MM.1S (cell line): ENCODE measurements at regions not wholly inside any gene's neighbourhood (a gene's known extent, or its start where the extent isn't known, plus 50 kb on each side); places are given as distances from the start of the nearest gene placed in this dataset.

Experiments used
- DNase-seq: peaks from one replicate; pipeline ENCODE4 v3.0.0-alpha.2; 2015
- H2AFZ ChIP-seq: fragments of 300-600 bp; sonication (generic); 2 replicates; pipeline ENCODE4 v1.6.0; 2016; ENCODE audit warnings: antibody characterized with exemption, low read length
- H3F3A ChIP-seq: fragments of 300-600 bp; sonication (generic); 2 replicates; pipeline ENCODE4 v1.6.1; 2016; ENCODE audit warnings: mild to moderate bottlenecking, antibody characterized with exemption, low read length, moderate library complexity, mixed read lengths; ENCODE audit not compliant: insufficient read depth
- H3K27ac ChIP-seq: fragments of 300-600 bp; sonication (generic); 2 replicates; pipeline ENCODE4 v1.5.1; 2016; ENCODE audit warnings: mild to moderate bottlenecking, low read length
- H3K27me3 ChIP-seq: fragments of 300-600 bp; sonication (generic); replicated peaks from 2 replicates; pipeline ENCODE4 v1.6.0; 2016; ENCODE audit warnings: low read length; ENCODE audit not compliant: insufficient read depth
- H3K36me3 ChIP-seq: fragments of 300-600 bp; sonication (generic); replicated peaks from 2 replicates; pipeline ENCODE4 v1.6.1; 2016; ENCODE audit warnings: mild to moderate bottlenecking, low read length, mixed read lengths; ENCODE audit not compliant: insufficient read depth
- H3K4me1 ChIP-seq: fragments of 300-600 bp; sonication (generic); 2 replicates; pipeline ENCODE4 v1.6.1; 2016; ENCODE audit warnings: low read length, mixed read lengths
- H3K4me2 ChIP-seq: fragments of 300-600 bp; sonication (generic); 2 replicates; pipeline ENCODE4 v1.6.0; 2016; ENCODE audit warnings: low read depth, low read length
- H3K4me3 ChIP-seq: fragments of 300-600 bp; sonication (generic); 2 replicates; pipeline ENCODE4 v1.5.1; 2016; ENCODE audit warnings: low read length, mixed read lengths
- H3K79me2 ChIP-seq: fragments of 300-600 bp; sonication (generic); 2 replicates; pipeline ENCODE4 v1.6.1; 2016; ENCODE audit warnings: mixed run types, low read length, mixed read lengths
- H3K9ac ChIP-seq: fragments of 300-600 bp; sonication (generic); 2 replicates; pipeline ENCODE4 v1.6.1; 2016; ENCODE audit warnings: low read length, mixed read lengths
- H3K9me2 ChIP-seq: fragments of 300-600 bp; sonication (generic); replicated peaks from 2 replicates; pipeline ENCODE4 v1.6.1; 2016; ENCODE audit warnings: mild to moderate bottlenecking, low read length, mixed read lengths; ENCODE audit not compliant: insufficient read depth
- H3K9me3 ChIP-seq: fragments of 300-600 bp; sonication (generic); replicated peaks from 2 replicates; pipeline ENCODE4 v1.6.1; 2016; ENCODE audit warnings: mild to moderate bottlenecking, low read length, mixed read lengths; ENCODE audit not compliant: insufficient read depth
- H4K20me1 ChIP-seq: fragments of 300-600 bp; sonication (generic); 2 replicates; pipeline ENCODE4 v1.6.1; 2016; ENCODE audit warnings: mild to moderate bottlenecking, low read length, moderate library complexity, mixed read lengths; ENCODE audit not compliant: insufficient read depth
- EZH2 ChIP-seq: fragments of 300-600 bp; sonication (generic); optimal IDR thresholded peaks from 2 replicates; pipeline ENCODE3; 2017; ENCODE audit warnings: low read depth, mild to moderate bottlenecking, antibody characterized with exemption, low read length, mixed read lengths
- EZH2phosphoT487 ChIP-seq: fragments of 300-600 bp; sonication (generic); IDR thresholded peaks from 2 replicates; pipeline ENCODE4 v1.6.1; 2018; ENCODE audit warnings: antibody characterized with exemption, low read length
- TF ChIP-seq, protein P1 (sequence below): fragments of 300-600 bp; sonication (generic); IDR thresholded peaks from 2 replicates; pipeline ENCODE4 v1.5.1; 2016; ENCODE audit warnings: antibody characterized with exemption, low read length, mixed read lengths

DNA sequence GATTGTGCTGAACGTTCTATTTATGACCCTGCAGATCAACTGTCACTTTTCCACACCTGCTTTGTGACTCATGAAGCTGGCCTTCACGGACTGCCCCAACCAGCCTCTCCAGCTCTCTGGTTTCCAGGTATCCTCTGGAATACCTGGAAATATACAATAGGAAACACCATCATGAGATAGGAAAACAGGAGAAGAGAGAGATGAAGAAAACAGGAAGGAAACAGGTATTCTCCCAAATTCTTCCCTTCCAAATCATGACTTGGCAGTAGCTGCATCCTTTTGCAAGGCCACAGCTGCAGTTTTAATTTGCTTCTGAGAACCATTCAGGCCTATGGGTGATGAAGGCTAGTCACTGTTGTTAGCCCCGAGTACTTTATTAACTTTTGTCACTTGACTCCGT, 909.1 kb downstream of the EPHA3 start:
- Histone ChIP-seq H3K4me1 (no peaks in the 10 kb centered on the region), H4K20me1 (no peaks in the 10 kb centered on the region), H3K9me2 (no peaks in the 10 kb centered on the region), H3F3A (no peaks in the 10 kb centered on the region), H2AFZ (no peak overlapping the region), H3K9ac (no peak overlapping the region), H3K4me3 (no peak overlapping the region), H3K4me2 (no peak overlapping the region), H3K27ac (no peak overlapping the region), H3K9me3 (no peaks in the 10 kb centered on the region), H3K27me3 (no peaks in the 10 kb centered on the region), H3K79me2 (no peaks in the 10 kb centered on the region), H3K36me3 (no peaks in the 10 kb centered on the region)
- TF ChIP-seq EZH2 (no peak), EZH2phosphoT487 (no peak)
- TF ChIP-seq, protein P1, sequence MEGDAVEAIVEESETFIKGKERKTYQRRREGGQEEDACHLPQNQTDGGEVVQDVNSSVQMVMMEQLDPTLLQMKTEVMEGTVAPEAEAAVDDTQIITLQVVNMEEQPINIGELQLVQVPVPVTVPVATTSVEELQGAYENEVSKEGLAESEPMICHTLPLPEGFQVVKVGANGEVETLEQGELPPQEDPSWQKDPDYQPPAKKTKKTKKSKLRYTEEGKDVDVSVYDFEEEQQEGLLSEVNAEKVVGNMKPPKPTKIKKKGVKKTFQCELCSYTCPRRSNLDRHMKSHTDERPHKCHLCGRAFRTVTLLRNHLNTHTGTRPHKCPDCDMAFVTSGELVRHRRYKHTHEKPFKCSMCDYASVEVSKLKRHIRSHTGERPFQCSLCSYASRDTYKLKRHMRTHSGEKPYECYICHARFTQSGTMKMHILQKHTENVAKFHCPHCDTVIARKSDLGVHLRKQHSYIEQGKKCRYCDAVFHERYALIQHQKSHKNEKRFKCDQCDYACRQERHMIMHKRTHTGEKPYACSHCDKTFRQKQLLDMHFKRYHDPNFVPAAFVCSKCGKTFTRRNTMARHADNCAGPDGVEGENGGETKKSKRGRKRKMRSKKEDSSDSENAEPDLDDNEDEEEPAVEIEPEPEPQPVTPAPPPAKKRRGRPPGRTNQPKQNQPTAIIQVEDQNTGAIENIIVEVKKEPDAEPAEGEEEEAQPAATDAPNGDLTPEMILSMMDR = no peak
- no peak for DNase-seq

DNA sequence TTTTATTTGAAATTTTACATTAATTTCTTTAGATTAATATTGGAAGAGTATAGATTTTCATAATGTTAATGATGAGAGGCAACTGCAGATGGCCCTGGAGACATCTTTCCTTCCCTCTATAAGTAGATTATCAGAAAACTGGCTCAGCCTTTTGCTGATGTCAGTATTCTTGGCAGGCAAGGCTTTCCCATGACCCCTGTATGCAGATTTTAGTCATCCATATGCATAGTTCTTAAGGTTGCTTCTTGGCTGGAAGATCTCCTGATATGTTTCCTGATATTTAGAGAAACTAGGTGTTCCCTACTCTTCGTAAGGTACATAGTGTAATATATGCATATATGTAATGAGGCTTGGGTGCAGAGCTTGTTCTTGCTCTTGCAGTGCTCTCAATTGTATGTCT, 911.4 kb downstream of the EPHA3 start:
- no peaks in the 10 kb centered on the region for H3K4me1 ChIP-seq
- H3K9me2 ChIP-seq = no peaks in the 10 kb centered on the region
- no peaks in the 10 kb centered on the region for H3F3A ChIP-seq
- TF ChIP-seq EZH2 (no peak), EZH2phosphoT487 (no peak)
- TF ChIP-seq, protein P1 = no peak
- no peaks in the 10 kb centered on the region for H3K9me3 ChIP-seq
- H4K20me1 ChIP-seq = no peaks in the 10 kb centered on the region
- H3K79me2 ChIP-seq = no peaks in the 10 kb centered on the region
- no peak overlapping the region for H3K27ac ChIP-seq
- H3K9ac ChIP-seq = no peak overlapping the region
- no peaks in the 10 kb centered on the region for H3K27me3 ChIP-seq
- H3K4me3 ChIP-seq = no peak overlapping the region
- DNase-seq = no peak
- no peak overlapping the region for H2AFZ ChIP-seq
- no peak overlapping the region for H3K4me2 ChIP-seq
- no peaks in the 10 kb centered on the region for H3K36me3 ChIP-seq

DNA sequence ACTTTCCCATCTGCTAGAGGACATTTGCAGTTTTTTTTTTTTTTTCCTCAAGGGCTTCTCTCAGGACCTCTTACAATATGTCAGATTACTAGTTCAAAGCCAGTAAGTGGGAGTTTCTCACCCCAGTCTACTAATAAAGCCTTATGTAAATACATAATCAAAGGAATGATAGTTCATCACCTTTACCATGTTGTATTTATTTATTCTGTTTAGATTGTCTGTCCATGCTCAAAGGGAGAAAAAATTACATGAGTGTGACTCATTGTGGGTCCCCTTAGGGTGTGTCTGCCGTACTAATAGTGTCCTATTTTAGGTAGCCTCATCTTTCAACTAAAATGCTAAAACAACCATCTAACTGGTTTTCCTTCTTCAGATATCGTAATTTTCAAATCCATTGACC, 917.6 kb downstream of the EPHA3 start:
- H3K79me2 ChIP-seq = no peaks in the 10 kb centered on the region
- no peaks in the 10 kb centered on the region for H3K4me1 ChIP-seq
- H3K9me3 ChIP-seq = no peaks in the 10 kb centered on the region
- no peaks in the 10 kb centered on the region for H3K36me3 ChIP-seq
- no peak overlapping the region for H3K9ac ChIP-seq
- TF ChIP-seq EZH2phosphoT487 (no peak), EZH2 (no peak)
- TF ChIP-seq, protein P1 = no peak
- H3K27ac ChIP-seq = no peak overlapping the region
- H3F3A ChIP-seq = no peaks in the 10 kb centered on the region
- no peaks in the 10 kb centered on the region for H3K27me3 ChIP-seq
- no peaks in the 10 kb centered on the region for H4K20me1 ChIP-seq
- no peak for DNase-seq
- no peak overlapping the region for H2AFZ ChIP-seq
- H3K4me2 ChIP-seq = no peak overlapping the region
- H3K4me3 ChIP-seq = no peak overlapping the region
- H3K9me2 ChIP-seq = no peaks in the 10 kb centered on the region

DNA sequence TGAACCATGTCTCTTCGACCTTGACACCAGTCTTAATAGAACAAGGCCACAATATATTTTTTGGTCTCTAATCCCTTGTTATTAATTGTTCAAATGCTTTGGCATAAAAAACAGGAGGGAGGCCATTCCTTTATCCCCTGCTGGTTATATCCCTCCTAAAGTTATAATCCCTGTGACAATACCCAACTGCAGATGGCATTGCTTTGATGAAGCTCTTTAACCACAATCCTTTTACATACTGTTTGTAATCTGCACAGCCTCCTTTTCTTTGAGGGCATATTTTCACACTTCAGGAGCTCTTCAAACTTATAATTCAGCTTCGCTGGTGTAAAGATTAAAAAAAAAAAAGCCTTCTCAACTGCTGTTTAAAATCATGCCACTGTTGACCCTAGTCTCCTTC, 919.0 kb downstream of the EPHA3 start:
- Histone ChIP-seq H3K9ac (no peak overlapping the region), H3K79me2 (no peaks in the 10 kb centered on the region), H3K4me2 (no peak overlapping the region), H3K9me3 (no peaks in the 10 kb centered on the region), H3K9me2 (no peaks in the 10 kb centered on the region), H3K27me3 (no peaks in the 10 kb centered on the region), H3K27ac (no peak overlapping the region), H3K4me3 (no peak overlapping the region), H3K36me3 (no peaks in the 10 kb centered on the region), H4K20me1 (no peaks in the 10 kb centered on the region), H2AFZ (no peak overlapping the region), H3F3A (no peaks in the 10 kb centered on the region), H3K4me1 (no peaks in the 10 kb centered on the region)
- no peak for TF ChIP-seq EZH2phosphoT487
- TF ChIP-seq, protein P1 = no peak
- no peak for TF ChIP-seq EZH2
- no peak for DNase-seq
